ENCODE measurements at regions not wholly inside any gene's neighbourhood (a gene's known extent, or its start where the extent isn't known, plus 50 kb on each side); places are given as distances from the start of the nearest gene placed in this dataset.

DNA sequence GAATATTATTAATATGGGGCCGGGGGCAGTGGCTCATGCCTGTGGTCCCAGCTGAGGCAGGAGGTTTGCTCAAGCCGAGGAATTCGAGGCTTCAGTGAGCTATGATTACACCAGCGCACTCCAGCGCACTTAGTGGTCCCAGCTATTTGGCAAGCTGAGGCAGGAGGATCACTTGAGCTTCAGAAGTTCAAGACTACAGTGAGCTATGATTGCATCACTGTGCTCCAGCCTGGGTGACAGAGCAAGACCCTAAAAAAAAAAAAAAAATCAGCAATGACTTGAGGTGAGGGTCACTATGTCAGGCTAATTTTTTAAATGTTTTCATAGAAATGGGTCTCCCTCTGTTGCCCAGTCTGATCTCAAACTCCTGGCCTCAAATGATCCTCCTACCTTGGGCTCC is 243.4 kb downstream of the RBM19 start:
- DNase-seq (ENCODE audit: extremely low spot score, unreplicated experiment) = no peak
- Mint-ChIP-seq H3K4me3 (ENCODE audit: unreplicated experiment) (no peak overlapping the region), H3K4me1 (ENCODE audit: unreplicated experiment) (no peaks in the 10 kb centered on the region), H3K27me3 (ENCODE audit: unreplicated experiment) (peaks cover 8% of the 10 kb centered on the region), H3K36me3 (ENCODE audit: unreplicated experiment) (no peaks in the 10 kb centered on the region), H3K27ac (ENCODE audit: unreplicated experiment) (no peak overlapping the region), H3K9me3 (ENCODE audit: unreplicated experiment) (no peaks in the 10 kb centered on the region)
- TF ChIP-seq, protein P1, sequence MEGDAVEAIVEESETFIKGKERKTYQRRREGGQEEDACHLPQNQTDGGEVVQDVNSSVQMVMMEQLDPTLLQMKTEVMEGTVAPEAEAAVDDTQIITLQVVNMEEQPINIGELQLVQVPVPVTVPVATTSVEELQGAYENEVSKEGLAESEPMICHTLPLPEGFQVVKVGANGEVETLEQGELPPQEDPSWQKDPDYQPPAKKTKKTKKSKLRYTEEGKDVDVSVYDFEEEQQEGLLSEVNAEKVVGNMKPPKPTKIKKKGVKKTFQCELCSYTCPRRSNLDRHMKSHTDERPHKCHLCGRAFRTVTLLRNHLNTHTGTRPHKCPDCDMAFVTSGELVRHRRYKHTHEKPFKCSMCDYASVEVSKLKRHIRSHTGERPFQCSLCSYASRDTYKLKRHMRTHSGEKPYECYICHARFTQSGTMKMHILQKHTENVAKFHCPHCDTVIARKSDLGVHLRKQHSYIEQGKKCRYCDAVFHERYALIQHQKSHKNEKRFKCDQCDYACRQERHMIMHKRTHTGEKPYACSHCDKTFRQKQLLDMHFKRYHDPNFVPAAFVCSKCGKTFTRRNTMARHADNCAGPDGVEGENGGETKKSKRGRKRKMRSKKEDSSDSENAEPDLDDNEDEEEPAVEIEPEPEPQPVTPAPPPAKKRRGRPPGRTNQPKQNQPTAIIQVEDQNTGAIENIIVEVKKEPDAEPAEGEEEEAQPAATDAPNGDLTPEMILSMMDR (IDR thresholded peaks at IDR 0.05) = no peak

GRCh38 chr12:113720629-113721028 is 245.5 kb downstream of the RBM19 start:
- Mint-ChIP-seq H3K36me3 (ENCODE audit: unreplicated experiment) (no peaks in the 10 kb centered on the region), H3K9me3 (ENCODE audit: unreplicated experiment) (no peaks in the 10 kb centered on the region), H3K27me3 (ENCODE audit: unreplicated experiment) (peaks cover 12% of the 10 kb centered on the region), H3K4me3 (ENCODE audit: unreplicated experiment) (no peak overlapping the region), H3K27ac (ENCODE audit: unreplicated experiment) (no peak overlapping the region), H3K4me1 (ENCODE audit: unreplicated experiment) (no peaks in the 10 kb centered on the region)
- TF ChIP-seq, protein P1 (IDR thresholded peaks at IDR 0.05) = no peak
- no peak for DNase-seq (ENCODE audit: extremely low spot score, unreplicated experiment)

- H3K27me3 Mint-ChIP-seq (ENCODE audit: unreplicated experiment) = peaks cover 12% of the 10 kb centered on the region
- H3K4me1 Mint-ChIP-seq (ENCODE audit: unreplicated experiment) = no peaks in the 10 kb centered on the region
- DNase-seq (ENCODE audit: extremely low spot score, unreplicated experiment) = no peak
- no peak overlapping the region for H3K27ac Mint-ChIP-seq (ENCODE audit: unreplicated experiment)
- no peak overlapping the region for H3K4me3 Mint-ChIP-seq (ENCODE audit: unreplicated experiment)
- TF ChIP-seq, protein P1 (IDR thresholded peaks at IDR 0.05) = no peak
- H3K9me3 Mint-ChIP-seq (ENCODE audit: unreplicated experiment) = no peaks in the 10 kb centered on the region
- H3K36me3 Mint-ChIP-seq (ENCODE audit: unreplicated experiment) = no peaks in the 10 kb centered on the region
Measured at GRCh38 chr12:113719911-113720591, 246.1 kb downstream of the RBM19 start.

- Mint-ChIP-seq H3K4me1 (ENCODE audit: unreplicated experiment) (no peaks in the 10 kb centered on the region), H3K36me3 (ENCODE audit: unreplicated experiment) (no peaks in the 10 kb centered on the region), H3K27me3 (ENCODE audit: unreplicated experiment) (peaks cover 12% of the 10 kb centered on the region), H3K4me3 (ENCODE audit: unreplicated experiment) (no peak overlapping the region), H3K27ac (ENCODE audit: unreplicated experiment) (no peak overlapping the region), H3K9me3 (ENCODE audit: unreplicated experiment) (no peaks in the 10 kb centered on the region)
- DNase-seq (ENCODE audit: extremely low spot score, unreplicated experiment) = no peak
- TF ChIP-seq, protein P1 (IDR thresholded peaks at IDR 0.05) = no peak
Measured at GRCh38 chr12:113713156-113713555, 241.5 kb upstream of the LHX5 start.

DNA sequence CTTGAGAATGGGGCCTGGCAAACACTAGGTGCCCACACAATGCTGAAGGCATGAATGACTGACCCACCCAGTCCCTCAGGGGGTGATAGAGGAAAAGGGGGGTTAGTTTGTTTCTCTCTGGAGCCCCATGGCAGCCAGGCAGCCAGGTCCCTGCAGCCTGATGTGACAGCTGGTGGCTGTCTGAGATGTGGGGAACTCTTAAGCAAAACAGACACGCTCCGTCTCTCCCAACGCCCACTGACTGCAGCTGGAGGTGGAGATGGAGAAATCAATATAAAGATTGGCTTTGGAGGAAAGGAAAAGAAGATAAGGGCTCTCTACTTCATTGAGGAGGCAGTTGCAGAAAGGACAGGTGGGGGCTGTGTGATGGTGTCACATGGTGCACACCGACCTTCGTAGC is 240.8 kb upstream of the LHX5 start:
- H3K27me3 Mint-ChIP-seq (ENCODE audit: unreplicated experiment) = peaks cover 11% of the 10 kb centered on the region
- no peak overlapping the region for H3K4me3 Mint-ChIP-seq (ENCODE audit: unreplicated experiment)

More for the DNA sequence above, 240.8 kb upstream of the LHX5 start:
- Mint-ChIP-seq H3K4me1 (ENCODE audit: unreplicated experiment) (no peaks in the 10 kb centered on the region), H3K9me3 (ENCODE audit: unreplicated experiment) (no peaks in the 10 kb centered on the region), H3K36me3 (ENCODE audit: unreplicated experiment) (no peaks in the 10 kb centered on the region), H3K27ac (ENCODE audit: unreplicated experiment) (no peak overlapping the region)
- DNase-seq (ENCODE audit: extremely low spot score, unreplicated experiment) = no peak
- TF ChIP-seq, protein P1 (IDR thresholded peaks at IDR 0.05) = no peak

All from osteocyte (in vitro differentiated cells).